Left lobe of liver (tissue), 2 donors: ENCODE measurements at regions not wholly inside any gene's neighbourhood (a gene's known extent, or its start where the extent isn't known, plus 50 kb on each side); places are given as distances from the start of the nearest gene placed in this dataset.
A peak's percentile ranks its signal among the peaks of the same experiment; 100 is the strongest.

Experiments used
- ATAC-seq: fragments of 200-7000 bp; cut with Tn5 transposase; one replicate; pipeline ENCODE4 v1.9.1; 2020; ENCODE audit warnings: mild to moderate bottlenecking, moderate library complexity
- DNase-seq: peaks from one replicate; pipeline ENCODE4 v3.0.0-alpha.2; 2020; ENCODE audit warnings: low spot score
- donor health status: DM: no; HTN: no; CAD: no; lungs with moderate emphysema.
- donor health status: DM: no; HTN: yes; CAD: no.

DNA sequence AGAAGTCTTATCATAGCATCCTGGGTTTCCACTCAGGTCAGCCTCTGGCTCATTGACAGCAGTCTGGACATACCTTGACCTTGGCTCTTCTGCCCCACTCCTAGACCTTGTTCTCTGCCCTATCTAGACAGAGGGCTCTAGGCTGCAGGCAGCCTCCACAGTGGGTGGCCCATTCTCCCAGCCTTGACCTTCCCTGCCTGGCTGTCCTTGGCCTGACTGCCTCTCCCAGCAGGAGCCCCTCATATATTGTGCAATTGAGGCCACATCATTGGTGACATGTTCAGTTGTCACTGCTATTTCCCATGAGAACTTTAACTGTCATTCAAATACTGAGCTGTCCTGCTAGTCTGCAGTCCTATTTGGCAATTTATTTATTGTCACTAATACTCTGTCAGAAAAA is 503.4 kb downstream of the PLXNA4 start:
- DNase-seq, result no peak
- no peak for ATAC-seq

- DNase-seq, result no peak
Observed at GRCh38 chr7:132072165-132072564, 504.1 kb downstream of the PLXNA4 start.

GRCh38 chr7:132069306-132069705 is 507.0 kb downstream of the PLXNA4 start:
- DNase-seq (no peak), ATAC-seq (no peak)

More at GRCh38 chr7:132072165-132072564, 504.1 kb downstream of the PLXNA4 start:
- no peak for ATAC-seq

DNA sequence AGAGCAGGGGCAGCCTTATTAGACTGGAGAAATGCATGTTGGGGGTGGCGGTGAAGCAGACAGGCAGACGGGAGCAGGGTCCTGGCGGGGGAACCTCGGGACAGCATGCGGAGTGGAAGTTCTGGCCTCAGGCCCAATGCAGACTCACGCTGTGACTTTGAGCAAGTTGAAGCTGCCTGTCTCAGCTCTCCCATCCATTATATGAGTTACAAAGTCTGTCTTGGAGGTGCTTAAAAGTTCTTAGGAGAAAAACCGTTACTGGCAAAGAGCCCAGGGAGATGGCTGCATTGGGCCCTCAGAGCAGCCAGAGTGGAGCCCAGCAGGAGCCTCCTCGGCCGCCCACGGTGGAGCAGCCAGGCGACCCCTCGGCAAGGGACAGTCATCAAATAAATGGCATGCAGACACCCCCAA is 509.5 kb downstream of the PLXNA4 start:
- DNase-seq, result no peak
- no peak for ATAC-seq

- DNase-seq (no peak), ATAC-seq (no peak)
Observed at GRCh38 chr7:132065989-132066603, 509.7 kb upstream of the PODXL start.

GRCh38 chr7:132065193-132065988 is 509.0 kb upstream of the PODXL start:
- no peak for DNase-seq
- no peak for ATAC-seq

GRCh38 chr7:132063800-132064199 is 507.4 kb upstream of the PODXL start:
- no peak for ATAC-seq
- no peak for DNase-seq

- no peak for ATAC-seq
- no peak for DNase-seq
Observed at GRCh38 chr7:132061937-132062336, 505.5 kb upstream of the PODXL start.

DNA sequence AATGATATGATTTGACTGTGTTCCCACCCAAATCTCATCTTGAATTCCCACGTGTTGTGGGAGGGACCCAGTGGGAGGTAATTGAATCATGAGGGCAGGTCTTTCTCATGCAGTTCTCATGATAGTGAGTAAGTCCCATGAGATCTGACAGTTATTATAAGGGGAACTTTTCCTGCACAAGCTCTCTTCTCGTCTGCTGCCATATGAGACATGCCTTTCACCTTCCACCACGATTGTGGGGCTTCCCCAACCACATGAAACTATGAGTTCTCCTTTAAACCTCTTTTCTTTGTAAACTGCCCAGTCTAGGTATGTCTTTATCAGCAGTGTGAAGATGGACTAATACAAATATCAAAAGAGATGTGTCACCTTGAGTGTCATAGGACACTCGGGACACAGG is 502.7 kb upstream of the PODXL start:
- no peak for DNase-seq
- no peak for ATAC-seq

DNA sequence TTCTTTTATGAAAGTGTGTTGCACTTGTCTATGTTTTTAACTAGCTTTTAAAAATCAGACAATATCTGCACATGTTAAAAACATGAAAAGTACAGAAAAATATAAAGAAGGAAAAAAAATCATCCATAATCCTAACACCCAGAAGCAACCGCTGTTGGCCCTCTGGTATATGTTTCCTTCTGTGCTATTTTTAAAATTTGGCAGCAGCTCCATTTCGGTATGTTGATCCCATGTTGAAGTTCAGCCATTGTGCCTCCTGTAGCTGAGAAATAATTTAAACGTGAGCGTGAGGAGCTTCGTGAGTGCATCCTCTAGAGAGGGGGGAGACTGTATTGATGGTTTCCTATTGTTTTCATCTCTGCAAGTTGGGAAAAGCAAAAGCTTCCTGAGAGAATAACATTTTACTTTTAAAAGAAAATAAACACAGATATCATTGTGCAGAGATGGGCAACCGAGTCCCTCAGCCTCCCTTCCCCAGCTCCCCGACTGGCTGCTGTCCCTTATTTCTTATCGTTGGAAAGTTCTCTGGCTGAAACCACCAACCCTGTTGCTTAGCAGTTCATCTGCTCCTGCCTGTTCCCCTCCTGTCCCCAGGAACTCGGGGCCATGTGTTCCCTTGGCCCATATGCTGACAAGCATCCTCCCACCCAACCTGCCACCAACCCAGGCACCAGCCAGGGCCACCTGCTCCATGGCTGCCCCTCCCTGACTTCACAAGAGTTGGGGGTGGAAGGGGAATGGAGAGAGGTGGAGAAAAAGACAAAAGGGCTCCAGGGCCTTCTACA is 499.1 kb upstream of the PODXL start:
- DNase-seq (no peak), ATAC-seq (no peak)

- DNase-seq (no peak), ATAC-seq (no peak)
Observed at GRCh38 chr7:132053871-132054270, 497.4 kb upstream of the PODXL start.

DNA sequence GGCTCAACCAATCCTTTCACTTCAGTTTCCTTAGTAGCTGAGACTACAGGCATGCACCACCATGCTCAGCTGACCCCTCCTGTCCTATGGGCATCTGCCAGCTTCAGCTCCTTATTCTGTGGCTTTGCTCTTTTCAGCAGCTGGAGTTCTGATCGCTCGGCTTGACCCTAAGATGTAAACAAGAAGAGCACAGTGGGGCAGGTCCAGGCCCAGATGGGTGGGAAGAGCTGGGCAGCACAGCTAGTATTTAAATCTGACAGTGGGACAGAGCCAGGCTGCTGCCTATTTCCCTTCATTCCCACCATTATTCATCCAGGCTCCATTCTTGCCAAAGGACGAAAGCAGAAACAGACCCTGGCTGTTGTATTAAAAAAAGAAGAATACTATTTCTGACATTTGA is 494.9 kb upstream of the PODXL start:
- ATAC-seq (no peak), DNase-seq (no peak)

DNA sequence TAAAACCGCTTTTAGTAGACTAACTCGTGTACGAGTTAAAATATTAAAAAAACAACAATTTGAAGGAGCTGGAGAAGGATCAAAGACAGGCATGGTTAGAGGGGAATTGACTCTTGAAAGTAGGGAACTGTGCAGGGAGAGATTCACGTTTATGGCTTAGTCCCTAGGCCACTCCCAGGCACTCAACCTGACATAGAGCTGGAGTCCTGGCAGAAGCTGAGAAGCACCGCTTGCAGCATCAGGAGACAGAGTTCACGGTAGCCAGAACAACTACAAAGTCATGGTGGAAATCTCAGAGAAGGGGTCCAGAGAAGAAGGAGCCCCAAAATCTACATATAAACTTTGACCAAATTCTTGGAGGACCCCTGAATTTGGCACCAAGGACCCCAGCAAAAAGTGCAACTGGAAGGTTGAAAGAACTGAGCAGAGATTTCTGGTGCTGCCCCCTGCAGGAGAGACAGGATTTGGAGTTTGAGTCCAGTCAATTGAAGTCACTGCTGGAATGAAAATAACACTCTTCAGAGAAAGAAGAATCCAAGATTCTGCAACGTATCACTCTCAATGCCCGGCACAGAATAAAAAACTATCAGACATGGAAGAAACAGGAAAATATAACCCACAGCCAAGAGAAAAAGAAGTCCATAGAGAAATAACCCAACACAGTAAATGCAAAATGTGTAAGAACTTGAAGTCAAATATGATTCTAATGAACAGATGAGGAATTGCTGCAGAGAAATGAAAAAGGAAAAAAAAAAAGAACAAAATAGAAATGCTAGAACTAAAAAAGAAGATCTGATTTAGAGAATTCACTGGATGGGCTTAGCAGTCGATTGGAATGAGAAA is 493.3 kb upstream of the PODXL start:
- no peak for DNase-seq
- ATAC-seq, result peak; percentile 71

GRCh38 chr7:132045481-132045980 is 489.1 kb upstream of the PODXL start:
- ATAC-seq (no peak), DNase-seq (no peak)

DNA sequence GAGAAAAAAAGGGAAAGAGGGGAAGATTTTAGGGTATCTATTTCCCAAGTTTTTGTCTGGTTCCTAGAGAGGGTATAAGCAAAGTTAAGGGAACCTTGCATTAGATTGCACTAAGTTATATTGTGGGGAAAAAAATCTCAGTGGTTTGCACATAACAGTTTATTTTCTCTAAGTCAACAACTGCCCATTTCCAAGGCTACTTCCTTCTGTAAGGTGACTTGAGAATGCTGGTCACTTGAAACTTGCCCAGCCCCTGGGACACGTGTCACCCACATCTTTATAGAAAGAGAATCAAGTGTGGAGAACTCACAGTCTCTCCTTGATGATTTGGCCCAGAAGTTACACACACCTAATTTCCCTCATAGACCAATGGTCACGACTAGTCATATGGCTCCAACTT is 488.6 kb upstream of the PODXL start:
- ATAC-seq (no peak), DNase-seq (no peak)

GRCh38 chr7:132044247-132044646 is 487.8 kb upstream of the PODXL start:
- ATAC-seq, result no peak
- DNase-seq, result no peak

DNA sequence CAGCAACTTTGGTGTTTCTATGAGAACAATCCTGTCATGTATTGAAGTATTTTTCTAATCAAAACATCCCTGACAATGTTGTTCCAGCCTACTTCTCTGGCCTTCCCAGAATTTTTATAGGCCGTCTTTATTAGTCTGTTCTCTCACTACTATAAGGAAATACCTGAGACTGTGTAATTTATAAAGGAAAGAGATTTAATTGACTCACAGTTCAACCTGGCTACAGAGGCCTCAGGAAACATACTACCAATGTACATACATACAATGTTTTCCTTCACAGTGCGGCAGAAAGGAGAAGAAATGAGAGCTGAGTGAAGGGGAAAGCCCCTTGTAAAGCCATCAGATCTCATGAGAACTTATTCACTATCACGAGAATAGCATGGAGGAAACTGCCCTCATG is 484.7 kb upstream of the PODXL start:
- ATAC-seq, result no peak
- no peak for DNase-seq

GRCh38 chr7:132035517-132036362 is 479.3 kb upstream of the PODXL start:
- DNase-seq (no peak), ATAC-seq (no peak)

DNA sequence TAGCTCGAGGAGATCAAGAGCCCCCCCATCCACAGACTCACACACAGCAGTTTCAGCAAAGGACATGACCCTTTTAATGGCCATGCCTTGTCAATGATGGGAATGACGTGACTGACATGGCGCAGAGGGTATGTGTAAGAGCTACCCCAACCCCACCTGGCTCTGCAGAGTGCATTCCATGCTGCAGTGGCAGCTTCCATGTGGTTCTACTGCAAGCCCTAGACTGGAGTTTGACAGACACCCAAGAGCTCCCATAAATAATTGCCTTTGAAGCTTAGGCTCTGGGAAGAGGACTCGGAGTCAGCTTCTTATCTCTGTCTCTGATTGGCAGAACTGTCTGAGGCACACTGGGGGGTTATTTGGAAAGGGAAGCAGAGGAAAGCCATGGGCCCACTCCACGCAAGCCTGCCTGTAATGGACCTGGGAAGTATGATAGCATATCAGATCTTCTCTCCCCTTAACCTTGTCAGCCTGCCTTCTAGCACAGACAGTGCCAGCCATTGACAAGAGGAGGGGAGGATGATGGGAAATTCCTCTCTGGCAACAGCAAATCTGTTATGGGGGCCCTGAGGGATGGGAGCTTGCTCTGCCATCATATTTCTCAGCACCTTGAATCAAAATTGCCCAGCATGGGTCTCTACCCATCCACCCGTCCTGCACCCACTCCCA is 478.5 kb upstream of the PODXL start:
- DNase-seq (no peak), ATAC-seq (no peak)
